Thyroid gland (tissue), 4 donors: ENCODE measurements at regions not wholly inside any gene's neighbourhood (a gene's known extent, or its start where the extent isn't known, plus 50 kb on each side); places are given as distances from the start of the nearest gene placed in this dataset.

Source experiments
- POLR2A ChIP-seq, 2 donors: fragments of 450-650 bp; IDR thresholded peaks; one replicate each; pipeline ENCODE4 v1.6.1; 2017; ENCODE audit warnings: antibody characterized with exemption in 2 of 2, mild to moderate bottlenecking in 2 of 2, moderate library complexity in 1 of 2
- TF ChIP-seq, protein P1 (sequence below), 6 experiments: fragments of 200-600 bp in 3 of 6; fragments of 450-650 bp in 3 of 6; sonication (generic) in 3 of 6; IDR thresholded peaks; one replicate each; pipeline ENCODE4 v1.5.1; 2016 to 2019; ENCODE audit warnings: antibody characterized with exemption in 6 of 6, mild to moderate bottlenecking in 2 of 6, inconsistent platforms in 1 of 6, moderate library complexity in 1 of 6

DNA sequence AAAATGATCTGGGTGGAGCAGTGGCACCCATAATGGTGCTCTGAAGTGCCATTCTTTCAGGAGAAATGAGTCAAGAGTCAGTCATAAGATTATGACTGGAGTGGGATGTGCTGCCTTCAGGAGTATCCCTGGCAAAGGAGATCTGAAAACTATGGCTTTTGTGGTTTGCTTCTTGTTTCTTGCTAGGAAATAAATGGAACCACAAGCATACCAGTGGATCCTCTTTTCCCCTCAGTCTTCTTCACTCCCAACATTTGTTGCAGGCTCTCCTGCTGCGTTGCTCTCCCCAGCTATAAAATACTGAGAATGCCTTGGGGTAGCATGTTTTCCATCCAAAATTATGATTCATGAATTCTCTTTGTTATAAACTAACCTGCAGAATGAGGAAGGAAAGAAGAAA, 199.1 kb downstream of the NNT start:
- TF ChIP-seq, protein P1, sequence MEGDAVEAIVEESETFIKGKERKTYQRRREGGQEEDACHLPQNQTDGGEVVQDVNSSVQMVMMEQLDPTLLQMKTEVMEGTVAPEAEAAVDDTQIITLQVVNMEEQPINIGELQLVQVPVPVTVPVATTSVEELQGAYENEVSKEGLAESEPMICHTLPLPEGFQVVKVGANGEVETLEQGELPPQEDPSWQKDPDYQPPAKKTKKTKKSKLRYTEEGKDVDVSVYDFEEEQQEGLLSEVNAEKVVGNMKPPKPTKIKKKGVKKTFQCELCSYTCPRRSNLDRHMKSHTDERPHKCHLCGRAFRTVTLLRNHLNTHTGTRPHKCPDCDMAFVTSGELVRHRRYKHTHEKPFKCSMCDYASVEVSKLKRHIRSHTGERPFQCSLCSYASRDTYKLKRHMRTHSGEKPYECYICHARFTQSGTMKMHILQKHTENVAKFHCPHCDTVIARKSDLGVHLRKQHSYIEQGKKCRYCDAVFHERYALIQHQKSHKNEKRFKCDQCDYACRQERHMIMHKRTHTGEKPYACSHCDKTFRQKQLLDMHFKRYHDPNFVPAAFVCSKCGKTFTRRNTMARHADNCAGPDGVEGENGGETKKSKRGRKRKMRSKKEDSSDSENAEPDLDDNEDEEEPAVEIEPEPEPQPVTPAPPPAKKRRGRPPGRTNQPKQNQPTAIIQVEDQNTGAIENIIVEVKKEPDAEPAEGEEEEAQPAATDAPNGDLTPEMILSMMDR (IDR thresholded peaks at IDR 0.05): no peak
- no peak for TF ChIP-seq POLR2A (IDR thresholded peaks at IDR 0.05)
